Urinary bladder (tissue), 3 donors: ENCODE measurements at regions not wholly inside any gene's neighbourhood (a gene's known extent, or its start where the extent isn't known, plus 50 kb on each side); places are given as distances from the start of the nearest gene placed in this dataset.

Experiments used
- DNase-seq: peaks from one replicate; pipeline ENCODE4 v3.0.0-alpha.2; 2015; ENCODE audit errors: extremely low spot score
- H3K27ac ChIP-seq: one replicate; pipeline ENCODE4 v1.5.1; 2013; ENCODE audit warnings: low read depth, mild to moderate bottlenecking, moderate library complexity
- H3K36me3 ChIP-seq: one replicate; pipeline ENCODE4 v1.6.1; 2013; ENCODE audit warnings: mild to moderate bottlenecking, moderate library complexity; ENCODE audit not compliant: insufficient read depth
- H3K4me1 ChIP-seq: one replicate; pipeline ENCODE4 v1.6.1; 2013; ENCODE audit warnings: mild to moderate bottlenecking, moderate library complexity; ENCODE audit not compliant: insufficient read depth
- H3K4me3 ChIP-seq: one replicate; pipeline ENCODE4 v1.5.1; 2013; ENCODE audit warnings: low read depth, low read length
- WGBS: extraction: QIAGEN DNeasy Blood & Tissue Kit; methylation state at CpG from one replicate; pipeline ENCODE4 v1.1.7; 2013; 5-methylcytosine and 5-hydroxymethylcytosine counted together
- donor health status: healthy with polysubstance abuse.
- donor health status: healthy.

- no peaks in the 10 kb centered on the region for H3K36me3 ChIP-seq
- no peak overlapping the region for H3K27ac ChIP-seq
- no peak for DNase-seq
- 92% methylated on average over 1 of the region's 1 CpG for WGBS
- H3K4me3 ChIP-seq = no peak overlapping the region
- H3K4me1 ChIP-seq = no peaks in the 10 kb centered on the region
These were observed 562.8 kb downstream of the SLITRK6 start for GRCh38 chr13:85236413-85236812.

GRCh38 chr13:85230691-85231093 lies 568.5 kb downstream of the SLITRK6 start:
- Histone ChIP-seq H3K27ac (no peak overlapping the region), H3K36me3 (no peaks in the 10 kb centered on the region), H3K4me1 (no peaks in the 10 kb centered on the region), H3K4me3 (no peak overlapping the region)
- 33% methylated on average over 4 of the region's 4 CpGs for WGBS
- no peak for DNase-seq

DNA sequence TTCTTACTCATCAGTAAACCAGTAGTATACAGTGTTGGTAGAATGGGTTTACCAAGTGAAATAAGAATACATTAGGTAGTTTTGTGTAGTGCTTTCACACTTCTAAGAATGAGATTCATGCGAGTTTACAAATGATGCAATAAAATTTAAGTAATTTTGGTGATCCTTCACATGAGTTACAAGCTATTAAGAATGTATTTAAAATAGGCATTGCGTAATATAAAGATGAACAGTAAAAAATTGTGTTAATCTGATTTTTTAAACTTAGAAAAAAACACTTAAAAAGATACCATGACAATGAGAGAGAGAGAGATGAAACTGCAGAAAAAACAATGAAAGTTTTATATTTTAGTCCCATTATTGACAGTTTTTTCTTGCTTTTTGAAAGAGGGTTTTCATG lies 570.5 kb downstream of the SLITRK6 start:
- no peaks in the 10 kb centered on the region for H3K4me1 ChIP-seq
- 95% methylated on average over 2 of the region's 2 CpGs for WGBS
- no peaks in the 10 kb centered on the region for H3K36me3 ChIP-seq
- no peak overlapping the region for H3K4me3 ChIP-seq
- DNase-seq = no peak
- H3K27ac ChIP-seq = no peak overlapping the region

DNA sequence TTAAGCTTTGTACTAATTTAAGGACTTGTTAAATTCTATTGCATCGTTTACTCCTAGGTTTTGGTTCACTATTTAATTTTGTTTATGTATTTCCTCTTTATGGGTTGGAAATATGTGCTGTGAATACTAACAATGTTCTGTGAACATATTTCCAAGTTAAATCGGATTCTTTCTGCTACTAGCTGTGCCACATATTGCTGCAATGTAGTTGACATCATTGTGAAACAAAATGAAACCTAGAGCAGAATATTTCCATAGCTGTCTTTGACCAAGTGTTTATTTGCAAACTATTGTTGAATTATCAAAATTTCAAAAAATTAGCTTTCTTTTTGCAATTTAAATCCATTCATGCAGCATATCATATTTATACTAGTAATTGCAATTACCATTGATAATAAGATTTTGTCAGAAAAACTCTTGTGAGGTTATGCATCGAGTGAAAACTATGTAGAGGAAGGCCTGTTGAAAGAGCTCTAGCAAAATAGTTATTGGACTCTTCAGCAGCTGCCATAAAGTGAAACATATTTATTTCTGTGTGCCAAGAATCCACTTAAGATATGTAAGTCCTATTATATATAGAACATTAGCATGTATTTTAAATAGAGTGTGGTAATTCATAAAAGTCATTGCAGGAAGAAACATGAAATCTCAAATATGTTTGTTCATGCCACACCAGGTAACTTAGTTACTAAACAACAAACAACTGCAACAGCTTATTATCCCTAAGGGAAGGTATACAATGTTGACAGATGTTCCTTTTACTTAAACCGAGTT lies 575.1 kb downstream of the SLITRK6 start:
- Histone ChIP-seq H3K36me3 (no peaks in the 10 kb centered on the region), H3K27ac (no peak overlapping the region), H3K4me1 (no peaks in the 10 kb centered on the region), H3K4me3 (no peak overlapping the region)
- 38% methylated on average over 4 of the region's 4 CpGs for WGBS
- peak; percentile 21 for DNase-seq

DNA sequence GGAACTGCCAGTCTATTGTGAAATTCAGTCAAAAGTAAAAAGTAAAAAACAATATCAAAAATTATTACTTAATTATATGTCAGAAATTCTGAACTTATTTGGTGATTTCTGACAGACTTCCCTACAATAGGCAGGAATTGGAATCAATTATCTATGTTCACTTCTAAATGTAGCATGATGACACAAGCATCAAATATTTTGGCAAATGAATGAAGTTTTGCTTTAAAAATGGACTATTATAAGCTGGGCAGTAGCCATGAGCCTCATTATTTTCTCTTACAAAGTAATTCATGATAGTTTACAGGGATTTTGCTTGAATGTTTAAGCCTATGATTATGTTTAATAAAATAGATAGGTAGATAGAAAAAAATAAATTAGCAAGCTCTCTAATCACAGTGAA lies 582.6 kb downstream of the SLITRK6 start:
- H3K4me1 ChIP-seq = no peaks in the 10 kb centered on the region
- H3K4me3 ChIP-seq = no peak overlapping the region
- H3K36me3 ChIP-seq = no peaks in the 10 kb centered on the region
- no peak for DNase-seq
- no peak overlapping the region for H3K27ac ChIP-seq

GRCh38 chr13:85212692-85213091 lies 586.5 kb downstream of the SLITRK6 start:
- H3K27ac ChIP-seq = no peak overlapping the region
- DNase-seq = no peak
- H3K4me3 ChIP-seq = no peak overlapping the region
- no peaks in the 10 kb centered on the region for H3K4me1 ChIP-seq
- H3K36me3 ChIP-seq = no peaks in the 10 kb centered on the region
- WGBS = 93% methylated on average over 2 of the region's 2 CpGs

- Histone ChIP-seq H3K27ac (no peak overlapping the region), H3K4me1 (no peaks in the 10 kb centered on the region), H3K4me3 (no peak overlapping the region), H3K36me3 (no peaks in the 10 kb centered on the region)
- WGBS = 91% methylated on average over 53 of the region's 53 CpGs
- no peak for DNase-seq
These were observed 594.4 kb downstream of the SLITRK6 start for GRCh38 chr13:85204668-85205344.

DNA sequence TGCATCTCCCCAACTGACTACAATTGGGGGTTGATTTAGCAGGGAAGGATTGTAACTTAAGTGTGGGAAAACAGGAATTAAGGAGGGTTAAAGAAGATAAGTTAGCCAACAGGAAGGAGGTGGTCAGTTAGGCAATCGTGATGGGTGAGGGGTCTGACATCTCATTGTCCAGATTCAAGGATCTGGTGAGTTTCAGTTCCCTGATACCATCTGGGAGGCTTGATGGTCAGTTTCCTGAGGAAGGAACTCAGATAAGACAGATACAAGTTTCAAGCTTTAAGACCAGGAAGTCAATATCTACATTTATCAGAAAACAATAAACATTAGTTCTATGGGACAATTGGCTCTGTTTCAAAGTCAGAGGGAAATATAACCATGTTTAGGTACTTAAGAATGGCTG lies 601.8 kb downstream of the SLITRK6 start:
- no peaks in the 10 kb centered on the region for H3K36me3 ChIP-seq
- no peak overlapping the region for H3K4me3 ChIP-seq
- WGBS = 75% methylated on average over 1 of the region's 1 CpG
- DNase-seq = no peak
- H3K27ac ChIP-seq = no peak overlapping the region
- H3K4me1 ChIP-seq = no peaks in the 10 kb centered on the region

GRCh38 chr13:85194482-85194881 lies 604.7 kb downstream of the SLITRK6 start:
- no peaks in the 10 kb centered on the region for H3K36me3 ChIP-seq
- no peak for DNase-seq
- no peak overlapping the region for H3K4me3 ChIP-seq
- H3K27ac ChIP-seq = no peak overlapping the region
- H3K4me1 ChIP-seq = no peaks in the 10 kb centered on the region

GRCh38 chr13:85191996-85192718 lies 607.1 kb downstream of the SLITRK6 start:
- no peak overlapping the region for H3K27ac ChIP-seq
- no peaks in the 10 kb centered on the region for H3K4me1 ChIP-seq
- H3K36me3 ChIP-seq = no peaks in the 10 kb centered on the region
- H3K4me3 ChIP-seq = no peak overlapping the region
- DNase-seq = no peak
- WGBS = 81% methylated on average over 1 of the region's 1 CpG

- 93% methylated on average over 2 of the region's 2 CpGs for WGBS
- no peaks in the 10 kb centered on the region for H3K36me3 ChIP-seq
- H3K4me1 ChIP-seq = no peaks in the 10 kb centered on the region
- no peak overlapping the region for H3K4me3 ChIP-seq
- DNase-seq = no peak
- no peak overlapping the region for H3K27ac ChIP-seq
These were observed 612.7 kb downstream of the SLITRK6 start for GRCh38 chr13:85186356-85187045.

DNA sequence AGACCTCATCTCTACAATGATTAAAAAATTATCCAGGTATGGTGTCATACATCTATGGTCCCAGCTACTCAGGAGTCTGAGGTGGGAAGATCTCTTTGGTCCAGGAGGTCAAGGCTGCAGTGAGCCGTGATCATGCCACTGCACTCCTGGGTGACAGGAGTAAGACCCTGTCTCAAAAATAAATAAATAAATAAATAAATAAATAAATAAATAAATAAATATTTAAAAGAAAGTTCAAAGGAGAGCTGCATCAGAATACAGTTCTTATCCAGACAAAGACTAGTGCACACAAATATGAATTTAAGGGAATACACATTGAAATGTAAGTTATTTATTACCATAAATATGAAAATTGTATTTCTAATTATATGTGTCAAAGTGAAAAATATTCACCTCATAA lies 624.9 kb downstream of the SLITRK6 start:
- WGBS = 97% methylated on average over 1 of the region's 1 CpG
- Histone ChIP-seq H3K36me3 (no peaks in the 10 kb centered on the region), H3K4me1 (no peaks in the 10 kb centered on the region), H3K4me3 (no peak overlapping the region), H3K27ac (no peak overlapping the region)
- DNase-seq = no peak

GRCh38 chr13:85170372-85170771 lies 628.8 kb downstream of the SLITRK6 start:
- no peaks in the 10 kb centered on the region for H3K36me3 ChIP-seq
- no peak overlapping the region for H3K4me3 ChIP-seq
- DNase-seq = no peak
- H3K27ac ChIP-seq = no peak overlapping the region
- H3K4me1 ChIP-seq = no peaks in the 10 kb centered on the region
- 40% methylated on average over 1 of the region's 1 CpG for WGBS
